ENCODE measurements at regions not wholly inside any gene's neighbourhood (a gene's known extent, or its start where the extent isn't known, plus 50 kb on each side); places are given as distances from the start of the nearest gene placed in this dataset.

DNA sequence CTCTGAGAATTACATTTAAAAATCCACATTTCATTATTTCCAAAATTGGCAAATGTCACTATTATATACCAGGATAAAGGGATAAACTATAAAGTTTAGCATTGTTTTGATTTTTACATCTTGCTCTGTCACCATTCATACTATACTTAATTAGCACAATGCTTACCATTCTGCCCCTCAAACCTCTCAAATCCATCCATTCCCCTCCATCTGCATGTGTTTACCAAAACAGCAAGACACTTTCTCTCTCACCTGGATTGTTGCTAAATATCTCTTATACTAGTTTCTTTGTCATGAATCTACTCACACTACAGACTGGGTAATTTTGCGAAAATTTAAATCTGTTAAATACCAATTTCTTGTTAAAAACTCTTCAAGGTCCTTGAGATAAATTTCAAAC, 496.1 kb downstream of the NR4A2 start (continued):
- TF ChIP-seq, protein P1, sequence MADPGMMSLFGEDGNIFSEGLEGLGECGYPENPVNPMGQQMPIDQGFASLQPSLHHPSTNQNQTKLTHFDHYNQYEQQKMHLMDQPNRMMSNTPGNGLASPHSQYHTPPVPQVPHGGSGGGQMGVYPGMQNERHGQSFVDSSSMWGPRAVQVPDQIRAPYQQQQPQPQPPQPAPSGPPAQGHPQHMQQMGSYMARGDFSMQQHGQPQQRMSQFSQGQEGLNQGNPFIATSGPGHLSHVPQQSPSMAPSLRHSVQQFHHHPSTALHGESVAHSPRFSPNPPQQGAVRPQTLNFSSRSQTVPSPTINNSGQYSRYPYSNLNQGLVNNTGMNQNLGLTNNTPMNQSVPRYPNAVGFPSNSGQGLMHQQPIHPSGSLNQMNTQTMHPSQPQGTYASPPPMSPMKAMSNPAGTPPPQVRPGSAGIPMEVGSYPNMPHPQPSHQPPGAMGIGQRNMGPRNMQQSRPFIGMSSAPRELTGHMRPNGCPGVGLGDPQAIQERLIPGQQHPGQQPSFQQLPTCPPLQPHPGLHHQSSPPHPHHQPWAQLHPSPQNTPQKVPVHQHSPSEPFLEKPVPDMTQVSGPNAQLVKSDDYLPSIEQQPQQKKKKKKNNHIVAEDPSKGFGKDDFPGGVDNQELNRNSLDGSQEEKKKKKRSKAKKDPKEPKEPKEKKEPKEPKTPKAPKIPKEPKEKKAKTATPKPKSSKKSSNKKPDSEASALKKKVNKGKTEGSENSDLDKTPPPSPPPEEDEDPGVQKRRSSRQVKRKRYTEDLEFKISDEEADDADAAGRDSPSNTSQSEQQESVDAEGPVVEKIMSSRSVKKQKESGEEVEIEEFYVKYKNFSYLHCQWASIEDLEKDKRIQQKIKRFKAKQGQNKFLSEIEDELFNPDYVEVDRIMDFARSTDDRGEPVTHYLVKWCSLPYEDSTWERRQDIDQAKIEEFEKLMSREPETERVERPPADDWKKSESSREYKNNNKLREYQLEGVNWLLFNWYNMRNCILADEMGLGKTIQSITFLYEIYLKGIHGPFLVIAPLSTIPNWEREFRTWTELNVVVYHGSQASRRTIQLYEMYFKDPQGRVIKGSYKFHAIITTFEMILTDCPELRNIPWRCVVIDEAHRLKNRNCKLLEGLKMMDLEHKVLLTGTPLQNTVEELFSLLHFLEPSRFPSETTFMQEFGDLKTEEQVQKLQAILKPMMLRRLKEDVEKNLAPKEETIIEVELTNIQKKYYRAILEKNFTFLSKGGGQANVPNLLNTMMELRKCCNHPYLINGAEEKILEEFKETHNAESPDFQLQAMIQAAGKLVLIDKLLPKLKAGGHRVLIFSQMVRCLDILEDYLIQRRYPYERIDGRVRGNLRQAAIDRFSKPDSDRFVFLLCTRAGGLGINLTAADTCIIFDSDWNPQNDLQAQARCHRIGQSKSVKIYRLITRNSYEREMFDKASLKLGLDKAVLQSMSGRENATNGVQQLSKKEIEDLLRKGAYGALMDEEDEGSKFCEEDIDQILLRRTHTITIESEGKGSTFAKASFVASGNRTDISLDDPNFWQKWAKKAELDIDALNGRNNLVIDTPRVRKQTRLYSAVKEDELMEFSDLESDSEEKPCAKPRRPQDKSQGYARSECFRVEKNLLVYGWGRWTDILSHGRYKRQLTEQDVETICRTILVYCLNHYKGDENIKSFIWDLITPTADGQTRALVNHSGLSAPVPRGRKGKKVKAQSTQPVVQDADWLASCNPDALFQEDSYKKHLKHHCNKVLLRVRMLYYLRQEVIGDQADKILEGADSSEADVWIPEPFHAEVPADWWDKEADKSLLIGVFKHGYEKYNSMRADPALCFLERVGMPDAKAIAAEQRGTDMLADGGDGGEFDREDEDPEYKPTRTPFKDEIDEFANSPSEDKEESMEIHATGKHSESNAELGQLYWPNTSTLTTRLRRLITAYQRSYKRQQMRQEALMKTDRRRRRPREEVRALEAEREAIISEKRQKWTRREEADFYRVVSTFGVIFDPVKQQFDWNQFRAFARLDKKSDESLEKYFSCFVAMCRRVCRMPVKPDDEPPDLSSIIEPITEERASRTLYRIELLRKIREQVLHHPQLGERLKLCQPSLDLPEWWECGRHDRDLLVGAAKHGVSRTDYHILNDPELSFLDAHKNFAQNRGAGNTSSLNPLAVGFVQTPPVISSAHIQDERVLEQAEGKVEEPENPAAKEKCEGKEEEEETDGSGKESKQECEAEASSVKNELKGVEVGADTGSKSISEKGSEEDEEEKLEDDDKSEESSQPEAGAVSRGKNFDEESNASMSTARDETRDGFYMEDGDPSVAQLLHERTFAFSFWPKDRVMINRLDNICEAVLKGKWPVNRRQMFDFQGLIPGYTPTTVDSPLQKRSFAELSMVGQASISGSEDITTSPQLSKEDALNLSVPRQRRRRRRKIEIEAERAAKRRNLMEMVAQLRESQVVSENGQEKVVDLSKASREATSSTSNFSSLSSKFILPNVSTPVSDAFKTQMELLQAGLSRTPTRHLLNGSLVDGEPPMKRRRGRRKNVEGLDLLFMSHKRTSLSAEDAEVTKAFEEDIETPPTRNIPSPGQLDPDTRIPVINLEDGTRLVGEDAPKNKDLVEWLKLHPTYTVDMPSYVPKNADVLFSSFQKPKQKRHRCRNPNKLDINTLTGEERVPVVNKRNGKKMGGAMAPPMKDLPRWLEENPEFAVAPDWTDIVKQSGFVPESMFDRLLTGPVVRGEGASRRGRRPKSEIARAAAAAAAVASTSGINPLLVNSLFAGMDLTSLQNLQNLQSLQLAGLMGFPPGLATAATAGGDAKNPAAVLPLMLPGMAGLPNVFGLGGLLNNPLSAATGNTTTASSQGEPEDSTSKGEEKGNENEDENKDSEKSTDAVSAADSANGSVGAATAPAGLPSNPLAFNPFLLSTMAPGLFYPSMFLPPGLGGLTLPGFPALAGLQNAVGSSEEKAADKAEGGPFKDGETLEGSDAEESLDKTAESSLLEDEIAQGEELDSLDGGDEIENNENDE (IDR thresholded peaks at IDR 0.05; ENCODE audit: insufficient replicate concordance, low read length), result peak; percentile 44

Data from H1 (cell line).